PC-3 (cell line): ENCODE measurements at regions not wholly inside any gene's neighbourhood (a gene's known extent, or its start where the extent isn't known, plus 50 kb on each side); places are given as distances from the start of the nearest gene placed in this dataset.

ENCODE experiments used
- CTCF ChIP-seq: fragments of 300-600 bp; sonication (generic); conservative IDR thresholded peaks from 2 replicates; pipeline ENCODE4 v1.5.1; 2017; ENCODE audit warnings: antibody characterized with exemption, low read depth, mild to moderate bottlenecking, low read length
- EZH2 ChIP-seq: fragments of 300-600 bp; sonication (generic); IDR thresholded peaks from one replicate; pipeline ENCODE4 v1.6.1; 2017; ENCODE audit warnings: antibody characterized with exemption, mild to moderate bottlenecking, low read length; ENCODE audit not compliant: unreplicated experiment

GRCh38 chr6:156407334-156407733 is 369.8 kb upstream of the ARID1B start:
- TF ChIP-seq CTCF (no peak), EZH2 (no peak)
